CD4-positive, alpha-beta T cell treated with Interleukin-4 for 4 hours (primary cell): ENCODE measurements at regions not wholly inside any gene's neighbourhood (a gene's known extent, or its start where the extent isn't known, plus 50 kb on each side); places are given as distances from the start of the nearest gene placed in this dataset.
A peak's percentile ranks its signal among the peaks of the same experiment; 100 is the strongest.

ENCODE experiments used
- DNase-seq: peaks from one replicate; pipeline ENCODE4 v3.0.0-alpha.2; 2020

GRCh38 chr10:117638664-117639200 is 96.2 kb downstream of the EMX2 start:
- DNase-seq = no peak

- no peak for DNase-seq
Observed at GRCh38 chr10:117640406-117640805, 97.9 kb downstream of the EMX2 start.

GRCh38 chr10:117646718-117647117 is 104.2 kb downstream of the EMX2 start:
- DNase-seq = no peak

- no peak for DNase-seq
Observed at GRCh38 chr10:117647306-117647705, 104.8 kb downstream of the EMX2 start.

GRCh38 chr10:117651121-117651520 is 108.6 kb downstream of the EMX2 start:
- no peak for DNase-seq

- DNase-seq = no peak
Observed at GRCh38 chr10:117652228-117653169, 110.0 kb downstream of the EMX2 start.

GRCh38 chr10:117653170-117653515 is 110.6 kb downstream of the EMX2 start:
- DNase-seq = peak; percentile 5

GRCh38 chr10:117654105-117654504 is 111.6 kb downstream of the EMX2 start:
- no peak for DNase-seq

GRCh38 chr10:117656385-117657367 is 114.1 kb downstream of the EMX2 start:
- no peak for DNase-seq

- DNase-seq = no peak
Observed at GRCh38 chr10:117661316-117661715, 118.8 kb downstream of the EMX2 start.

GRCh38 chr10:117662126-117662525 is 119.6 kb downstream of the EMX2 start:
- no peak for DNase-seq

GRCh38 chr10:117662751-117663540 is 120.4 kb downstream of the EMX2 start:
- no peak for DNase-seq

- DNase-seq = no peak
Observed at GRCh38 chr10:117663750-117664149, 121.2 kb downstream of the EMX2 start.

- no peak for DNase-seq
Observed at GRCh38 chr10:117664288-117664687, 121.7 kb downstream of the EMX2 start.

GRCh38 chr10:117666166-117666565 is 123.6 kb downstream of the EMX2 start:
- DNase-seq = no peak

- no peak for DNase-seq
Observed at GRCh38 chr10:117666965-117667364, 124.4 kb downstream of the EMX2 start.

- DNase-seq = no peak
Observed at GRCh38 chr10:117667831-117668230, 125.3 kb downstream of the EMX2 start.

- no peak for DNase-seq
Observed at GRCh38 chr10:117668327-117669008, 125.9 kb downstream of the EMX2 start.

- DNase-seq = no peak
Observed at GRCh38 chr10:117669122-117669521, 126.6 kb downstream of the EMX2 start.

GRCh38 chr10:117670116-117670904 is 127.8 kb downstream of the EMX2 start:
- no peak for DNase-seq
